ENCODE measurements at regions not wholly inside any gene's neighbourhood (a gene's known extent, or its start where the extent isn't known, plus 50 kb on each side); places are given as distances from the start of the nearest gene placed in this dataset.
"Not testable (repeated sequence)": the region's sequence is repeated elsewhere in the genome, so short reads cannot be mapped to it uniquely, and the experiment has no call there.

- DNase-seq; in situ Hi-C loops (cut with HindIII; ENCODE audit: low pct_ligation_motif_present, low pct_unique_long_range_greater_than_20kb, low sequenced_read_pairs): not testable (repeated sequence)
Observed at GRCh38 chr12:34168507-34168906, 146.2 kb downstream of the ALG10 start.

- in situ Hi-C loops (cut with HindIII; ENCODE audit: low pct_ligation_motif_present, low pct_unique_long_range_greater_than_20kb, low sequenced_read_pairs), result no loop called here
Observed at GRCh38 chr12:34186492-34186891, 164.2 kb downstream of the ALG10 start.

GRCh38 chr12:34188974-34189373, 166.7 kb downstream of the ALG10 start:
- in situ Hi-C loops (cut with HindIII; ENCODE audit: low pct_ligation_motif_present, low pct_unique_long_range_greater_than_20kb, low sequenced_read_pairs), result no loop called here

More at GRCh38 chr12:34186492-34186891, 164.2 kb downstream of the ALG10 start:
- peak; percentile 12 for DNase-seq

GRCh38 chr12:34190054-34190453, 167.8 kb downstream of the ALG10 start:
- no peak for DNase-seq
- in situ Hi-C loops (cut with HindIII; ENCODE audit: low pct_ligation_motif_present, low pct_unique_long_range_greater_than_20kb, low sequenced_read_pairs), result no loop called here

More at GRCh38 chr12:34188974-34189373, 166.7 kb downstream of the ALG10 start:
- DNase-seq, result no peak

GRCh38 chr12:34198924-34199323, 176.6 kb downstream of the ALG10 start:
- no peak for DNase-seq
- in situ Hi-C loops (cut with HindIII; ENCODE audit: low pct_ligation_motif_present, low pct_unique_long_range_greater_than_20kb, low sequenced_read_pairs), result no loop called here

- DNase-seq, result no peak
- in situ Hi-C loops (cut with HindIII; ENCODE audit: low pct_ligation_motif_present, low pct_unique_long_range_greater_than_20kb, low sequenced_read_pairs), result no loop called here
Observed at GRCh38 chr12:34203866-34204620, 181.7 kb downstream of the ALG10 start.

- in situ Hi-C loops (cut with HindIII; ENCODE audit: low pct_ligation_motif_present, low pct_unique_long_range_greater_than_20kb, low sequenced_read_pairs), result no loop called here
- DNase-seq, result no peak
Observed at GRCh38 chr12:34204830-34205285, 182.6 kb downstream of the ALG10 start.

- in situ Hi-C loops (cut with HindIII; ENCODE audit: low pct_ligation_motif_present, low pct_unique_long_range_greater_than_20kb, low sequenced_read_pairs), result no loop called here
- DNase-seq, result no peak
Observed at GRCh38 chr12:34205401-34205800, 183.1 kb downstream of the ALG10 start.

- in situ Hi-C loops (cut with HindIII; ENCODE audit: low pct_ligation_motif_present, low pct_unique_long_range_greater_than_20kb, low sequenced_read_pairs), result no loop called here
- DNase-seq, result no peak
Observed at GRCh38 chr12:34206061-34206785, 183.9 kb downstream of the ALG10 start.

DNA sequence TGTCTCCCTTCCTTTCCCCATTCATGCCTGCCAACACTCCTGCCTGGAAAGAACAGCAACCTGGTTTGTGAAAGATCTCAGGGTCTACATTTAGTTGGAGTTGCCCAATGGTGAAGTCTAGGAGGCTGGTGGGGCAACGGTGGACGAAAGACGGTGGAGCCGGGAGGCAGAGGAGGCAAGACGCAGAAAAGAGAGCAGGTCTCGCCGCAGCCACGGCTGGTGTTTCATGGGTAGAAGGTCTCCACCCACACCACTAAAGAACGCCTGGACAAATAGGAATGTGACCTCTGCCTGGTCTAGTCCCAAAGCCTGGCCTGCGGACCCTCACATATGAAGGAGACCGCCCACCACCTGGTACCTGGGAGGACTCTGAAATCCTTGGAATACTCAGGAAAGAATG, 185.6 kb downstream of the ALG10 start:
- in situ Hi-C loops (cut with HindIII; ENCODE audit: low pct_ligation_motif_present, low pct_unique_long_range_greater_than_20kb, low sequenced_read_pairs), result no loop called here
- DNase-seq, result no peak

DNA sequence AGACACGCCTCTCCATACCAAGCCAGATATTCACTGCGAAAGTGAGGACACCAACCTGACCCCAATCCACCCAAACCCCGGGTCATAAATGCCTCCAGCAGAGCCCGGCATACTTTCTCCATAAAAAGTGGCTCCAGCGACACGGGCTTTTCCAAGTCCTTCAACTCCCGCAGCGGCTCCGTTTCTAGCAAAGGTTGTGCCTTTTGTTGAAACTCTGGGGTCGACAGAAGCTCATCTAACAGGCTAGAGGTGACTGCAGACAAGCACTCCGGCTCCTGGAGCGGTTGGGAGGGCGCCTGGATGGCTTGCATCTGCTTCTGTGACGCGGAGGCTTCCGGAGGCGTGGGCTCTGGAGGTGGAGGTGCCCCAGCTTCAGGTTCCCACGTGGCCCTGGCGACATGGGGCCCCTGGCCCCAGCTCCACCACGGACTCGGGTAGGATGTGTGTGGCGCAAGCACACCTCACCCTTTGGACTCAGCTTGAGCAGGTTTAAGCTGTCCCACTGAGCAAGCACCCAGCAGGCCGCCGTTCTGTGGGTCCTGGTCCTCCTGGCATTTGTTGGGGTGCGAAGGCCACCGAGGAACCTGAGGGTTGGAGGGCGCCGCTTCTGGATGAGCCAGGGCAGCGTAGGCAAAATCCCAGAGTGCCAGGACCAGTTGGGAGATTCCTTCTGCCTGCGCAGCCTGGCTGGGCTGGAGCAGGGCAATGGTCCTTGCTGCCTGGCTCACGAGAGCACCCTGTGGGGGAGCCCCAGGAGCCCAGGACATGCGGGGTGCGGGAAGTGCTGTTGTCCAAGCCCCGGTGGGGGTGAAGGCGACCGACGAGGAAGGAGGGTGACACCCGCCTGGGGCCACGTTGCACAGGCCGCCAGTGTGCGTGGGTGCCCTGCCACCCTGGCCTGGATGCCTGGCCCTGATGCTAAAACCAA, 186.3 kb downstream of the ALG10 start:
- in situ Hi-C loops (cut with HindIII; ENCODE audit: low pct_ligation_motif_present, low pct_unique_long_range_greater_than_20kb, low sequenced_read_pairs), result no loop called here

DNA sequence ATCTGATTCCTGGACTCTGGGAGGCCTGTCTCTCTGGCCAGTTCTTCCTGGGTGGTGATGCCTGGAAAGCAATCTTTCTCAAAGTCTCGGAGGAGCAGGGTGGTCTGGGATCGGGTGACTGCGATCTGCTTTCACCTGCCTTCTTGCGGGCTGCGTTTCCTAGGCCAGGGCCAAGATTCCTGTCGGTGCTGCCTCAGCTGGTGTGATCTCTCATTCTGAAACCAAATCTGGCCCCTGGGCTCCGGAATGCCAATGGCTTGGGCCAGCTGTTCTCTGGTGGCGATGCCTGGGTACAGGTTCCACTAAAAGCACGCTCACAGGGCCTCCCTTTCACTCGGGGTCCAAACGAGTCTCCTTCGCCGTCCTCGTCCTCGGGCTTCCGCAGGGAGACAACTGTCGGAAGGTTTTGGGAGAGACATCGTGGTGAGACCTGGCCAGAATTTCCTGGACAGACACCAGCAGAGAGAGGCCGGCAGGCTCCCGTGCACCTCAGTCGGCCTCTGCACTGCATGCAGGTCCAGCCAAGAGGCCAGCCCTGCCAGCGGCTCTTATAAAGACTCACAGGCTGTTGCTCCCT, 187.1 kb downstream of the ALG10 start:
- DNase-seq, result no peak
- in situ Hi-C loops (cut with HindIII; ENCODE audit: low pct_ligation_motif_present, low pct_unique_long_range_greater_than_20kb, low sequenced_read_pairs), result no loop called here

More for the DNA sequence above, 186.3 kb downstream of the ALG10 start:
- no peak for DNase-seq

DNA sequence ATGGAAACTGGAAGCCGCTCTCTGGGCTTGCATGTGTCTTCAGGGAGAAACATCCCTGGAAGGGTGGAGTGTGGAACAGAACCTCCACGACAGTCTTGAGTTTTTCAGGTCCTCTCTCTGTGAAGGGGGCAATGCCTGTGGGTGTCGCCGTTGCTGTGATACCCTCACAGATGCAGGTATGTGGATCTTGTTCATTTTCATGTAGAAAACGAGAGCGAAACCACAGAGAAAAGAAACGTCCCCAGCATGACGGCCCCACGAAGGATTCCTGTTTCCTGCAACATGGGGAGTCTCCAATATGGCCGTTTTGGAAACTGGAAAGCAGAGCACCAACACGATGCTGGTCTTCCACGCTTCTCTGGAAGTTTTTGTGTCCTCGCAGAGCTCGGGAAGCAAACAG, 187.9 kb downstream of the ALG10 start:
- in situ Hi-C loops (cut with HindIII; ENCODE audit: low pct_ligation_motif_present, low pct_unique_long_range_greater_than_20kb, low sequenced_read_pairs), result no loop called here

GRCh38 chr12:34210689-34211530, 188.6 kb downstream of the ALG10 start:
- in situ Hi-C loops (cut with HindIII; ENCODE audit: low pct_ligation_motif_present, low pct_unique_long_range_greater_than_20kb, low sequenced_read_pairs), result no loop called here
- no peak for DNase-seq

More for the DNA sequence above, 187.9 kb downstream of the ALG10 start:
- no peak for DNase-seq

DNA sequence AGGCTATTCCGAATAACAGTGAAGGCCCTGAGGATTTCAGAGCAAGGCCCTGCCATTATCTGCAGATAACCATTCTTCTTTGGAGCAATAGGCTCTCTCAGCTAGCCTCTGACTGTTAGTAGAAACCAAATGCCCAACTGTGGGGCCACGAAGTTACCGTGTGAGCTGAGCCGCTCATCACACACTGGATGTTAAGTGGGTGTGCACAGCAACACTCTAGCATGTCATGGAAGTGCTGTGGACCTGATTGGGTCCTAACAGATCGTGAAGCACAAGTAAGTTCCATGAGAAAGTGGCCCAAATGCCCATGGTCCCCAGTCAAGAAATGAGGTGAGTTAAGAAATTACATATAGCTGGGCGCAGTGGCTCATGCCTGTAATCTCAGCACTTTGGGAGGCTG, 190.4 kb downstream of the ALG10 start:
- no peak for DNase-seq
- in situ Hi-C loops (cut with HindIII; ENCODE audit: low pct_ligation_motif_present, low pct_unique_long_range_greater_than_20kb, low sequenced_read_pairs), result no loop called here

DNA sequence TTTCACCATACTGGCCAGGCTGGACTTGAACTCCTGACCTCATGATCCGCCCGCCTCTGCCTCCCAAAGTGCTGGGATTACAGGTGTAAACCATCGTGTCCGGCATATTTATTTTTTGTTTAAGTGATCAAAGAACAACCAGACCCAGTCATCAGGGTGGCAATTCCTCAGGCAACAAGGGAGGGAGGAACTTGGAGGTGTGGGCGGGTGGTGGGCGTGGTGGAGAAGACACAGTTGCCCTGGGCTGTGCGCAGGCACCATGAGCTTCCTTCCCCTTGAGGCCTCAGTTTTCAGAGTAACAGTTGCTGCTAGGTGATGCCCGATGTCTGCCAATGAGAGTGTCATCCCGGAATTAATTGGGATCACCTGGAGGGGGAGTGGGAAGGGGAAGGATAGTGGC, 191.7 kb downstream of the ALG10 start:
- no peak for DNase-seq
- in situ Hi-C loops (cut with HindIII; ENCODE audit: low pct_ligation_motif_present, low pct_unique_long_range_greater_than_20kb, low sequenced_read_pairs), result no loop called here

DNA sequence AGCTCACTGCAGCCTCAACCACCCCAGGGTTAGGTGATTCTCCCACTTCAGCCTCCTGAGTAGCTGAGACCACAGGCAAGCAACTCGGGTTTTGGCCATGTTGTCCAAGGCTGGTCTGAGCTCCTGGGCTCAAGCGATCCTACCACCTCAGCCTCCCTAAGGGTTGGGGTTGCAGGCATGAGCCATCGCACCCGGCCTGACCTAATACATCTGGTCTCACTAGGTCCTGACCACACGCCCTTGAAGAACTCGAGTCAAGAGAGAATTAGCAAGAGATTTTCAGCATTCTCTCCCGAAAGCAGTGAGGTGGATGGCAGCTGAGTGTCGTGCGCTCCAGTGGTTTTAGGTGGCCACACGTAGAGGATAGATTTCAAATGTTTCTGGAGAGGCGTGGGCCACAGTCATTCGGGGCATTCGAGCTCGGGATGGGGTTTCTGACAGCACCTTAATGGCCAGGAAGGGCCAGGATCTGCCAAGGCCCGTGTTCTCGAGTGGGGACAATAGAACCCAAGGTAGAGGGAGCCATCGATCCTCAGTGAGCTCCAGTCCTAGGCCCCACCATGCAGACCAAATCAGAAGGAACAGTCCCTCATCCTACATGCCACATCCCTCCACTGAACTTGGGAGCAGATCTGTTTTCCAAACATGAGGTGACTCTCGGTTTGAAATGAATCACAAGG, 193.1 kb downstream of the ALG10 start:
- in situ Hi-C loops (cut with HindIII; ENCODE audit: low pct_ligation_motif_present, low pct_unique_long_range_greater_than_20kb, low sequenced_read_pairs), result no loop called here
- DNase-seq, result no peak
